ENCODE measurements at regions not wholly inside any gene's neighbourhood (a gene's known extent, or its start where the extent isn't known, plus 50 kb on each side); places are given as distances from the start of the nearest gene placed in this dataset.

- TF ChIP-seq, protein P1, sequence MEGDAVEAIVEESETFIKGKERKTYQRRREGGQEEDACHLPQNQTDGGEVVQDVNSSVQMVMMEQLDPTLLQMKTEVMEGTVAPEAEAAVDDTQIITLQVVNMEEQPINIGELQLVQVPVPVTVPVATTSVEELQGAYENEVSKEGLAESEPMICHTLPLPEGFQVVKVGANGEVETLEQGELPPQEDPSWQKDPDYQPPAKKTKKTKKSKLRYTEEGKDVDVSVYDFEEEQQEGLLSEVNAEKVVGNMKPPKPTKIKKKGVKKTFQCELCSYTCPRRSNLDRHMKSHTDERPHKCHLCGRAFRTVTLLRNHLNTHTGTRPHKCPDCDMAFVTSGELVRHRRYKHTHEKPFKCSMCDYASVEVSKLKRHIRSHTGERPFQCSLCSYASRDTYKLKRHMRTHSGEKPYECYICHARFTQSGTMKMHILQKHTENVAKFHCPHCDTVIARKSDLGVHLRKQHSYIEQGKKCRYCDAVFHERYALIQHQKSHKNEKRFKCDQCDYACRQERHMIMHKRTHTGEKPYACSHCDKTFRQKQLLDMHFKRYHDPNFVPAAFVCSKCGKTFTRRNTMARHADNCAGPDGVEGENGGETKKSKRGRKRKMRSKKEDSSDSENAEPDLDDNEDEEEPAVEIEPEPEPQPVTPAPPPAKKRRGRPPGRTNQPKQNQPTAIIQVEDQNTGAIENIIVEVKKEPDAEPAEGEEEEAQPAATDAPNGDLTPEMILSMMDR (IDR thresholded peaks at IDR 0.05): no peak
- TF ChIP-seq ZFX (IDR thresholded peaks at IDR 0.05; ENCODE audit: borderline replicate concordance): no peak
These were observed 656.5 kb downstream of the BNC2 start for GRCh38 chr9:16213781-16214515.

Data from 22Rv1 (cell line).